GM12875 (cell line): ENCODE measurements at regions not wholly inside any gene's neighbourhood (a gene's known extent, or its start where the extent isn't known, plus 50 kb on each side); places are given as distances from the start of the nearest gene placed in this dataset.

Source experiments
- H3K4me3 ChIP-seq: one replicate; pipeline ENCODE4 v1.5.1; 2011; ENCODE audit warnings: low read depth, low read length, control low read depth
- CTCF ChIP-seq: IDR thresholded peaks from 2 replicates; pipeline ENCODE4 v1.5.1; 2011; ENCODE audit warnings: low read depth, mild to moderate bottlenecking, control low read depth, inconsistent platforms, low read length, moderate library complexity, borderline replicate concordance; ENCODE audit not compliant: insufficient read depth

DNA sequence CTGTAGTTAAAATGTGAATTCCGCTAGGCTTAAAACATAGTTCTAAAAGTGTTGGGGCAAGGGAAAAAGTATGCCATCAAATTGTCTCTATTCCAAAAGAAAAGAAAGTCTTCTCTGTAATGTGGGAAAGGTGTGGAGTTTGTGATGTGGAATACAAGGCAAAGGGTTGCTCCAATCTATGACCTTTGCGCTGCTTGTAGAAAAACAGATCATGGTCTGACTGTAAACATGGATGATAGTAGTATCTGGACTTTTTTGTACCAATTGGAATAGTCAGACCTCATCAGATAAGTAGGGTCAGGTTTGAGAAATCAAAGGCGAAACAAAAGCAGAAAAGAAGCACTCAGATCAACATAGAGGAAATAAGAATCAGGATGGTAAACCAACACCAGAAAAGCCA, 372.3 kb downstream of the TFEC start:
- no peak overlapping the region for H3K4me3 ChIP-seq
- no peak for TF ChIP-seq CTCF

- H3K4me3 ChIP-seq, result no peak overlapping the region
- no peak for TF ChIP-seq CTCF
Observed at GRCh38 chr7:115654384-115655214, 376.0 kb downstream of the TFEC start.

DNA sequence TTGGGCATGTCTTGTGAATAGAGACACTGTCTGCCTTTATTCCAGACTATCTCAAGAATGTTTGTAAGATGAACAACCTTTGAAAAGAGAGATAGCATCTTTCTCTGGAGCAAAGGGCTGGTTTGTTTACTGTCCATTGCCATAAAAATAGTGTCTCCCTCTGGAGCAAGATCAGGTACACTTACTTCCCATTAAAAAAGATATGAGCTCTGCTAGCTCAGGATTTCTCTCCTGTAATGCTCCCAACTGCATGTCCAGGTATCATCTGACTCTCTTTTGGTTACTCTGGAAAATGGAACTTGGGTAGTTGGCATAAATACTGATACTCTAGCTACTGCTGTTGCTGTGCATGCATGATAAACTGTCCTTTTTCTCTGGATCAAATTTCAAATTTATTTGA, 381.1 kb downstream of the TFEC start:
- no peak for TF ChIP-seq CTCF
- no peak overlapping the region for H3K4me3 ChIP-seq

- no peak overlapping the region for H3K4me3 ChIP-seq
- TF ChIP-seq CTCF, result no peak
Observed at GRCh38 chr7:115647712-115648111, 382.9 kb downstream of the TFEC start.

DNA sequence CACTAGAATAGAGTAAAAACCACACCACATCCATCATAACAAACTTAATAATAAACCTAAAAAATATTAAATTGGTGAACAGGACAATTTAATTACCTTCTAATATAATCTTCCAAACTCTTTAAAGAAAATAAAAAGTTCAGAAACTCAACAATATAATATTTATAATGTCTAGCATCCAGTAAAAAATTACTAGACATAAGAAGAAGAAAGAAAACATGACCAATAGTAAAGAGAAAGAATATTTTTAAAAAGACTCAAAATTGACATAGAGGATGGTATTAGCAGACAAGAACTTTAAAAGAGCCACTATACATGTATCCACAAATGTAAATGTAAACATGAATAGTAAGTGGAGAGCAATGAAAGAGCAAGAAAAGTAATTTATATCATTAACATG, 388.4 kb downstream of the TFEC start:
- TF ChIP-seq CTCF, result no peak
- H3K4me3 ChIP-seq, result no peak overlapping the region

DNA sequence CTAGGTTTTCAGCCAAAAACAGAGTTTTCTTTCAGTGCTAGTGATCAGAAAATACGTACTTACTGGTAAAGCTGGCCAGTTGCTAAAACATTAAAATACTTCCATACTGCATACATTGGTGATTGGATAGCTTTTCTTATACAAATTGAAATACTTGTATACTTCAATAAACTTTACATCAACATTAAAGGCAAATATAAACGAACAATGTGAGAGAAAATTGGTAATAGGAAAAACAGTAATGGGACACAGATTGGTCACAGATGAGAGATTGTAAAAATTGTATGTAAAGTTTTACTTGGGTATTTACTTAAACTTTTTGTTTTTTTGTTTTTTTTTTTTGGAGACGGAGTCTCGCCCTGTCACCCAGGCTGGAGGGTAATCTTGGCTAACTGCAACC, 391.7 kb downstream of the TFEC start:
- TF ChIP-seq CTCF, result no peak
- no peak overlapping the region for H3K4me3 ChIP-seq

DNA sequence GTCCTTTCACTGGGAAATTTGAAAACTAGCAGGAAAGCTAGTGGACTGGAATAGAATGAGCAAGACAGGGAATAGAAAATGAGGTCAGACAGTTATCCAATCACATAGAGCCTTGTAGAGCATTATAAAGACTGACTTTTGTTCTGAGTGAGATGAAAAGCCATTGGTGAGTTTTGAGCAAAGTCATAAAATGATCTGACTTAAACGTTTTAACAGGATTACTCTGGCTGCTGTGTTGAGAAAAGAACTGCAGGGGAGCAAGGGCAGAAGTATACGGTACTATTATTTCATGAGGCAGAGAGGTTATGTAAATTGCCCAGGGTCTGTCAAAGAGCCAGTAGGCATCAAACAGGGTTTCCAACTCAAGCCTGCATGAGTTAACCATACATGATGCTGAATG, 393.4 kb downstream of the TFEC start:
- no peak overlapping the region for H3K4me3 ChIP-seq
- TF ChIP-seq CTCF, result no peak
